Fibroblast of lung (primary cell): ENCODE measurements at regions not wholly inside any gene's neighbourhood (a gene's known extent, or its start where the extent isn't known, plus 50 kb on each side); places are given as distances from the start of the nearest gene placed in this dataset.

ENCODE experiments used
- EZH2 ChIP-seq: IDR thresholded peaks from 2 replicates; pipeline ENCODE4 v1.5.1; 2012; ENCODE audit warnings: low read length, control low read depth, mild to moderate bottlenecking; ENCODE audit errors: missing control alignments
- TF ChIP-seq, protein P1 (sequence below), 2 donors: IDR thresholded peaks in 1 of 2; conservative IDR thresholded peaks in 1 of 2; 1 replicate in 1 of 2; 2 replicates in 1 of 2; pipeline ENCODE4 v1.5.1; 2011 to 2012; ENCODE audit warnings: low read length in 2 of 2, control low read depth in 1 of 2, inconsistent platforms in 1 of 2, low read depth in 1 of 2, mild to moderate bottlenecking in 1 of 2

DNA sequence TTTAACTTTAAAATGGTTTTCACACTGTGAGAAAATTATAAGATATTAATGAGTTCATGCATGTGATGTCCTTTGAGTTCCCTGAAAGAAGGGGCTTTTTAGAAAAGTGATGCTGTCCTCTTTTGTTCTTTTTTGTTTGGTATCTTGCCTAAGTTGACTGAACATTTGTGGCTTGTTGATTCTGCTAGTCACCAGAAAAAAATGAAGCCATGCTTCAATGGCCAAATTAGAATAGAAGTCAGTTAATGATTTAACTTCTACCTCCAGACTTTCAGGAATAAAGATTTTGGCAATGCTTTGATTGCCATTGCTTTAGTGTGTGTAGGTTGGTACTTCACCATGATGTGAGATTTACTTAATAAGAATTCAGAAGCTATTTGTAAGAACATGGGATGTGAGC, 260.6 kb upstream of the NECTIN3 start:
- TF ChIP-seq, protein P1, sequence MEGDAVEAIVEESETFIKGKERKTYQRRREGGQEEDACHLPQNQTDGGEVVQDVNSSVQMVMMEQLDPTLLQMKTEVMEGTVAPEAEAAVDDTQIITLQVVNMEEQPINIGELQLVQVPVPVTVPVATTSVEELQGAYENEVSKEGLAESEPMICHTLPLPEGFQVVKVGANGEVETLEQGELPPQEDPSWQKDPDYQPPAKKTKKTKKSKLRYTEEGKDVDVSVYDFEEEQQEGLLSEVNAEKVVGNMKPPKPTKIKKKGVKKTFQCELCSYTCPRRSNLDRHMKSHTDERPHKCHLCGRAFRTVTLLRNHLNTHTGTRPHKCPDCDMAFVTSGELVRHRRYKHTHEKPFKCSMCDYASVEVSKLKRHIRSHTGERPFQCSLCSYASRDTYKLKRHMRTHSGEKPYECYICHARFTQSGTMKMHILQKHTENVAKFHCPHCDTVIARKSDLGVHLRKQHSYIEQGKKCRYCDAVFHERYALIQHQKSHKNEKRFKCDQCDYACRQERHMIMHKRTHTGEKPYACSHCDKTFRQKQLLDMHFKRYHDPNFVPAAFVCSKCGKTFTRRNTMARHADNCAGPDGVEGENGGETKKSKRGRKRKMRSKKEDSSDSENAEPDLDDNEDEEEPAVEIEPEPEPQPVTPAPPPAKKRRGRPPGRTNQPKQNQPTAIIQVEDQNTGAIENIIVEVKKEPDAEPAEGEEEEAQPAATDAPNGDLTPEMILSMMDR (conservative IDR thresholded peaks at IDR 0.05 in 1 of 2, IDR thresholded peaks at IDR 0.05 in 1 of 2; ENCODE audit: low read depth in 1 of 2, low read length in 2 of 2): no peak
- no peak for TF ChIP-seq EZH2
